ENCODE measurements at regions not wholly inside any gene's neighbourhood (a gene's known extent, or its start where the extent isn't known, plus 50 kb on each side); places are given as distances from the start of the nearest gene placed in this dataset.

GRCh38 chr11:45549257-45549656, 116.2 kb downstream of the CHST1 start:
- no peaks in the 10 kb centered on the region for H3K4me1 Mint-ChIP-seq
- no peaks in the 10 kb centered on the region for H3K9me3 Mint-ChIP-seq
- ChIA-PET CTCF (interaction anchor here (1.4 kb wide), 1 partner anchor 178 kb away, joined by 3 read pairs; no protein-coding TSS in a partner anchor), POLR2A (no interaction called here)
- no peak overlapping the region for H3K27ac Mint-ChIP-seq
- H3K27me3 Mint-ChIP-seq (ENCODE audit: low read depth), result peaks cover 2% of the 10 kb centered on the region; the same call in 1 of the 2 replicates
- TF ChIP-seq, protein P1, sequence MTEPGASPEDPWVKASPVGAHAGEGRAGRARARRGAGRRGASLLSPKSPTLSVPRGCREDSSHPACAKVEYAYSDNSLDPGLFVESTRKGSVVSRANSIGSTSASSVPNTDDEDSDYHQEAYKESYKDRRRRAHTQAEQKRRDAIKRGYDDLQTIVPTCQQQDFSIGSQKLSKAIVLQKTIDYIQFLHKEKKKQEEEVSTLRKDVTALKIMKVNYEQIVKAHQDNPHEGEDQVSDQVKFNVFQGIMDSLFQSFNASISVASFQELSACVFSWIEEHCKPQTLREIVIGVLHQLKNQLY (CRISPR knock-in tag; IDR thresholded peaks at IDR 0.05), result no peak
- TF ChIP-seq, protein P2, sequence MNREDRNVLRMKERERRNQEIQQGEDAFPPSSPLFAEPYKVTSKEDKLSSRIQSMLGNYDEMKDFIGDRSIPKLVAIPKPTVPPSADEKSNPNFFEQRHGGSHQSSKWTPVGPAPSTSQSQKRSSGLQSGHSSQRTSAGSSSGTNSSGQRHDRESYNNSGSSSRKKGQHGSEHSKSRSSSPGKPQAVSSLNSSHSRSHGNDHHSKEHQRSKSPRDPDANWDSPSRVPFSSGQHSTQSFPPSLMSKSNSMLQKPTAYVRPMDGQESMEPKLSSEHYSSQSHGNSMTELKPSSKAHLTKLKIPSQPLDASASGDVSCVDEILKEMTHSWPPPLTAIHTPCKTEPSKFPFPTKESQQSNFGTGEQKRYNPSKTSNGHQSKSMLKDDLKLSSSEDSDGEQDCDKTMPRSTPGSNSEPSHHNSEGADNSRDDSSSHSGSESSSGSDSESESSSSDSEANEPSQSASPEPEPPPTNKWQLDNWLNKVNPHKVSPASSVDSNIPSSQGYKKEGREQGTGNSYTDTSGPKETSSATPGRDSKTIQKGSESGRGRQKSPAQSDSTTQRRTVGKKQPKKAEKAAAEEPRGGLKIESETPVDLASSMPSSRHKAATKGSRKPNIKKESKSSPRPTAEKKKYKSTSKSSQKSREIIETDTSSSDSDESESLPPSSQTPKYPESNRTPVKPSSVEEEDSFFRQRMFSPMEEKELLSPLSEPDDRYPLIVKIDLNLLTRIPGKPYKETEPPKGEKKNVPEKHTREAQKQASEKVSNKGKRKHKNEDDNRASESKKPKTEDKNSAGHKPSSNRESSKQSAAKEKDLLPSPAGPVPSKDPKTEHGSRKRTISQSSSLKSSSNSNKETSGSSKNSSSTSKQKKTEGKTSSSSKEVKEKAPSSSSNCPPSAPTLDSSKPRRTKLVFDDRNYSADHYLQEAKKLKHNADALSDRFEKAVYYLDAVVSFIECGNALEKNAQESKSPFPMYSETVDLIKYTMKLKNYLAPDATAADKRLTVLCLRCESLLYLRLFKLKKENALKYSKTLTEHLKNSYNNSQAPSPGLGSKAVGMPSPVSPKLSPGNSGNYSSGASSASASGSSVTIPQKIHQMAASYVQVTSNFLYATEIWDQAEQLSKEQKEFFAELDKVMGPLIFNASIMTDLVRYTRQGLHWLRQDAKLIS (CRISPR knock-in tag; IDR thresholded peaks at IDR 0.05; ENCODE audit: borderline replicate concordance), result no peak
- no peak for TF ChIP-seq SMAD3 (CRISPR knock-in tag; IDR thresholded peaks at IDR 0.05; ENCODE audit: borderline replicate concordance)
- TF ChIP-seq GABPB1 (CRISPR knock-in tag; IDR thresholded peaks at IDR 0.05), result no peak
- no peak for TF ChIP-seq FOXP1 (CRISPR knock-in tag; IDR thresholded peaks at IDR 0.05; ENCODE audit: borderline replicate concordance)
- no peak for TF ChIP-seq ZNF219 (CRISPR knock-in tag; IDR thresholded peaks at IDR 0.05; ENCODE audit: borderline replicate concordance)
- TF ChIP-seq ETV6 (CRISPR knock-in tag; IDR thresholded peaks at IDR 0.05), result no peak
- TF ChIP-seq ESRRA (CRISPR knock-in tag; IDR thresholded peaks at IDR 0.05; ENCODE audit: borderline replicate concordance), result no peak
- TF ChIP-seq TP53 (CRISPR knock-in tag; IDR thresholded peaks at IDR 0.05), result no peak
- TF ChIP-seq ZNF121 (CRISPR knock-in tag; IDR thresholded peaks at IDR 0.05), result no peak
- TF ChIP-seq CREB1 (CRISPR knock-in tag; IDR thresholded peaks at IDR 0.05), result no peak
- no peak for TF ChIP-seq ZNF396 (CRISPR knock-in tag; IDR thresholded peaks at IDR 0.05; ENCODE audit: borderline replicate concordance)
- TF ChIP-seq SOX15 (CRISPR knock-in tag; IDR thresholded peaks at IDR 0.05), result no peak
- no peak for DNase-seq (ENCODE audit: low spot score)
- ATAC-seq, result no peak
- no peak overlapping the region for H3K4me3 Mint-ChIP-seq
- H3K36me3 Mint-ChIP-seq, result no peaks in the 10 kb centered on the region

DNA sequence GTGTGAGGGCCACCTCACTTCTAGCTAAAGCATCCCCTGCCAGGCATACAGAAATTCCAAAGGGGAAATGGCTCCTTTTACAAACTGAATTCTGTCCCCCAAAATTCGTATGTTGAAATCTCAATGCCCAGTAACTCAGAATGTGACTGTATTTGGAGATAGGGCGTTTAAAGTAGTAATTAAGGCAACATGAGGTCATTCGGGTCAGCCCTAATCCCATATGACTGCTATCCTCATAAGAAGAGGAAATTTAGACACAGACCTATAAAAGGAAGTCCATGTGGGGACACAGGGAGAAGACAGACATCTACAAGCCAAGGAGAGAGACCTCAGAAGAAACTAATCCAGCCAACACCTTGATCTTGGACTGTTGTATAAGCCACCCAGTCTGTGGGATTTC, 119.1 kb downstream of the CHST1 start:
- CTCF ChIA-PET, result interaction anchor here (1.4 kb wide), 1 partner anchor 175 kb away, joined by 4 read pairs; no protein-coding TSS in a partner anchor
- no peak overlapping the region for H3K27ac Mint-ChIP-seq
- TF ChIP-seq GTF2I (CRISPR knock-in tag; conservative IDR thresholded peaks at IDR 0.05) (no peak), ARID4B (CRISPR knock-in tag; IDR thresholded peaks at IDR 0.05; ENCODE audit: borderline replicate concordance) (no peak), RORB (CRISPR knock-in tag; IDR thresholded peaks at IDR 0.05) (no peak), MXD4 (CRISPR knock-in tag; IDR thresholded peaks at IDR 0.05; ENCODE audit: borderline replicate concordance) (no peak), FOXP1 (CRISPR knock-in tag; IDR thresholded peaks at IDR 0.05; ENCODE audit: borderline replicate concordance) (no peak), ATF2 (CRISPR knock-in tag; IDR thresholded peaks at IDR 0.05; ENCODE audit: borderline replicate concordance, low read depth) (no peak)
- TF ChIP-seq, protein P3, sequence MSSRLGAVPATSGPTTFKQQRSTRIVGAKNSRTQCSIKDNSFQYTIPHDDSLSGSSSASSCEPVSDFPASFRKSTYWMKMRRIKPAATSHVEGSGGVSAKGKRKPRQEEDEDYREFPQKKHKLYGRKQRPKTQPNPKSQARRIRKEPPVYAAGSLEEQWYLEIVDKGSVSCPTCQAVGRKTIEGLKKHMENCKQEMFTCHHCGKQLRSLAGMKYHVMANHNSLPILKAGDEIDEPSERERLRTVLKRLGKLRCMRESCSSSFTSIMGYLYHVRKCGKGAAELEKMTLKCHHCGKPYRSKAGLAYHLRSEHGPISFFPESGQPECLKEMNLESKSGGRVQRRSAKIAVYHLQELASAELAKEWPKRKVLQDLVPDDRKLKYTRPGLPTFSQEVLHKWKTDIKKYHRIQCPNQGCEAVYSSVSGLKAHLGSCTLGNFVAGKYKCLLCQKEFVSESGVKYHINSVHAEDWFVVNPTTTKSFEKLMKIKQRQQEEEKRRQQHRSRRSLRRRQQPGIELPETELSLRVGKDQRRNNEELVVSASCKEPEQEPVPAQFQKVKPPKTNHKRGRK (CRISPR knock-in tag; IDR thresholded peaks at IDR 0.05; ENCODE audit: borderline replicate concordance), result no peak
- TF ChIP-seq, protein P4, sequence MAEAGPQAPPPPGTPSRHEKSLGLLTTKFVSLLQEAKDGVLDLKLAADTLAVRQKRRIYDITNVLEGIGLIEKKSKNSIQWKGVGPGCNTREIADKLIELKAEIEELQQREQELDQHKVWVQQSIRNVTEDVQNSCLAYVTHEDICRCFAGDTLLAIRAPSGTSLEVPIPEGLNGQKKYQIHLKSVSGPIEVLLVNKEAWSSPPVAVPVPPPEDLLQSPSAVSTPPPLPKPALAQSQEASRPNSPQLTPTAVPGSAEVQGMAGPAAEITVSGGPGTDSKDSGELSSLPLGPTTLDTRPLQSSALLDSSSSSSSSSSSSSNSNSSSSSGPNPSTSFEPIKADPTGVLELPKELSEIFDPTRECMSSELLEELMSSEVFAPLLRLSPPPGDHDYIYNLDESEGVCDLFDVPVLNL (CRISPR knock-in tag; IDR thresholded peaks at IDR 0.05; ENCODE audit: borderline replicate concordance, low read depth), result no peak
- TF ChIP-seq, protein P5, sequence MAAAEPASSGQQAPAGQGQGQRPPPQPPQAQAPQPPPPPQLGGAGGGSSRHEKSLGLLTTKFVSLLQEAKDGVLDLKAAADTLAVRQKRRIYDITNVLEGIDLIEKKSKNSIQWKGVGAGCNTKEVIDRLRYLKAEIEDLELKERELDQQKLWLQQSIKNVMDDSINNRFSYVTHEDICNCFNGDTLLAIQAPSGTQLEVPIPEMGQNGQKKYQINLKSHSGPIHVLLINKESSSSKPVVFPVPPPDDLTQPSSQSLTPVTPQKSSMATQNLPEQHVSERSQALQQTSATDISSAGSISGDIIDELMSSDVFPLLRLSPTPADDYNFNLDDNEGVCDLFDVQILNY (CRISPR knock-in tag; IDR thresholded peaks at IDR 0.05), result no peak

More for the DNA sequence above, 119.1 kb downstream of the CHST1 start:
- no peaks in the 10 kb centered on the region for H3K9me3 Mint-ChIP-seq
- no peak overlapping the region for H3K4me3 Mint-ChIP-seq
- no peaks in the 10 kb centered on the region for H3K4me1 Mint-ChIP-seq
- DNase-seq (ENCODE audit: low spot score) (no peak), ATAC-seq (no peak)
- peaks cover 11% of the 10 kb centered on the region for H3K27me3 Mint-ChIP-seq (ENCODE audit: low read depth)
- H3K36me3 Mint-ChIP-seq, result no peaks in the 10 kb centered on the region
- POLR2A ChIA-PET, result no interaction called here
